Neural progenitor cell (in vitro differentiated cells): ENCODE measurements at regions not wholly inside any gene's neighbourhood (a gene's known extent, or its start where the extent isn't known, plus 50 kb on each side); places are given as distances from the start of the nearest gene placed in this dataset.

Experiments used
- CTCF ChIP-seq: fragments of 200-600 bp; sonication (generic); IDR thresholded peaks from 2 replicates; pipeline ENCODE4 v1.5.1; 2017; ENCODE audit warnings: antibody characterized with exemption, mild to moderate bottlenecking
- EZH2 ChIP-seq: fragments of 200-600 bp; sonication (generic); IDR thresholded peaks from 2 replicates; pipeline ENCODE4 v1.6.1; 2017; ENCODE audit warnings: antibody characterized with exemption, mild to moderate bottlenecking, moderate library complexity
- EZH2phosphoT487 ChIP-seq: fragments of 200-600 bp; sonication (generic); IDR thresholded peaks from 2 replicates; pipeline ENCODE4 v1.6.1; 2017; ENCODE audit warnings: antibody characterized with exemption

- TF ChIP-seq EZH2phosphoT487: no peak
- TF ChIP-seq EZH2: no peak
- TF ChIP-seq CTCF: no peak
Measured at GRCh38 chr4:154140869-154141268, 350.7 kb downstream of the DCHS2 start.
